Mesothelial cell of epicardium (in vitro differentiated cells): ENCODE measurements at regions not wholly inside any gene's neighbourhood (a gene's known extent, or its start where the extent isn't known, plus 50 kb on each side); places are given as distances from the start of the nearest gene placed in this dataset.

ENCODE experiments used
- DNase-seq, 2 experiments: peaks; one replicate each; pipeline ENCODE4 v3.0.0; 2021; ENCODE audit warnings: low spot score in 2 of 2; ENCODE audit not compliant: unreplicated experiment in 2 of 2
- H3K27ac Mint-ChIP-seq: 2 replicates; pipeline ENCODE4 v1.8.0; 2021; ENCODE audit warnings: mixed read lengths
- H3K27me3 Mint-ChIP-seq: 2 replicates; pipeline ENCODE4 v1.8.0; 2021; ENCODE audit warnings: low read depth, mixed read lengths
- H3K36me3 Mint-ChIP-seq: 2 replicates; pipeline ENCODE4 v1.8.0; 2021; ENCODE audit warnings: mixed read lengths
- H3K4me1 Mint-ChIP-seq: 2 replicates; pipeline ENCODE4 v1.8.0; 2021; ENCODE audit warnings: mixed read lengths
- H3K4me3 Mint-ChIP-seq: 2 replicates; pipeline ENCODE4 v1.8.0; 2021; ENCODE audit warnings: mild to moderate bottlenecking, moderate library complexity, mixed read lengths
- H3K9me3 Mint-ChIP-seq: 2 replicates; pipeline ENCODE4 v1.8.0; 2021; ENCODE audit warnings: mixed read lengths
- CTCF ChIP-seq: fragments of 200-600 bp; sonication (generic); IDR thresholded peaks from one replicate; pipeline ENCODE4 v1.5.0; 2021; ENCODE audit warnings: antibody characterized with exemption; ENCODE audit not compliant: unreplicated experiment

DNA sequence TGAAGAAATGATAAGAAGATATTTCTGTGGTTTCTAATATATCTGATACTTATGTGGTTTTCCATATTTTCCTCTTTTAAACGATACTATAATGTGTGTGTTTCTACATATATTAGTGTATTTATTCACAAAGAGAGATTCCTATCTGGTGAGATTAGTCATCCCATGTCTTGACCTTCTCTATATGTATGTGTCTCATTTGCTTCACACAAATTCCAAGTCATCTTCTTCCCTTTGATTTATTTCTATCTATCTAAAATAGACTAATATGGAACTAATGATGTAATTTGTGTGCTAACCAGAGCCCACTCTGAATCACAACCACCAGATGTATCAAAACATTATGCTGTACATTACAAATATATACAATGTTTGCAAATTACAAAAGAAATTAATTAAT is 154.7 kb upstream of the KCNMB2 start:
- no peak for DNase-seq
- Mint-ChIP-seq H3K9me3 (peaks cover 12% of the 10 kb centered on the region), H3K27ac (peak overlapping the region; percentile 88), H3K36me3 (peaks cover 9% of the 10 kb centered on the region), H3K27me3 (no peaks in the 10 kb centered on the region), H3K4me1 (peaks cover 50% of the 10 kb centered on the region), H3K4me3 (no peak overlapping the region)
- TF ChIP-seq CTCF: no peak

GRCh38 chr3:178381971-178382448 is 154.2 kb upstream of the KCNMB2 start:
- Mint-ChIP-seq H3K9me3 (peaks cover 12% of the 10 kb centered on the region), H3K4me1 (peaks cover 55% of the 10 kb centered on the region)

DNA sequence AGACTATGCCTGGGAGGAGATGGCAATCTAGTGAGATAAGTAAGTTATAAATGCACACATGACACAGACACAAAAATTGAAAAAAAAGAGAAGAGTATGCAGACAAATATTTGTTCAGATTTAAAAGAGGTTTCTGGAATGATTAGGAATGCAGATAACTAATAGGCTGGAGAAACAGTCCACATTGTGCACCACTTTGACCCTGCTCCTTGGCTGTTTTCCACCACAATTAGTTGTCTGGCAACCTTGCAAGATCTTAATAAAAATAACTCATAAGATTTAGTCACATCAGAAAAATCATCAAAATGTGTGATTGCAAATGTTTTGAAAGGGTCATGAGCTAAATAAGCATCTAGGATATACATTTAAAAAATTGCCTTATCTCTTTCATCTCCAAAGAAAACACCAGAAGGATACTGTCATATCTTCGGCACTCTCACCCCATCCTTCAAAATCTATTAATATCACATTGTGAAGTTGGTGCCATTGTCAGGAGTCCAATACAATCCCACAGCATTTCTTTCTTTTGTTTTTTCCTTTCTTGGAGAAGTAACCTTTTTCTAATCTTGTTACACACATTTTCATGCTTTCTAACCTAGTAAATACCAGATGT is 153.7 kb upstream of the KCNMB2 start:
- H3K27ac Mint-ChIP-seq: peak overlapping the region; percentile 75
- no peaks in the 10 kb centered on the region for H3K27me3 Mint-ChIP-seq
- peaks cover 12% of the 10 kb centered on the region for H3K9me3 Mint-ChIP-seq
- H3K4me1 Mint-ChIP-seq: peaks cover 60% of the 10 kb centered on the region
- H3K4me3 Mint-ChIP-seq: no peak overlapping the region
- peaks cover 9% of the 10 kb centered on the region for H3K36me3 Mint-ChIP-seq
- TF ChIP-seq CTCF: no peak
- no peak for DNase-seq

More at GRCh38 chr3:178381971-178382448, 154.2 kb upstream of the KCNMB2 start:
- H3K27ac Mint-ChIP-seq: peak overlapping the region; percentile 75
- no peak for DNase-seq
- TF ChIP-seq CTCF: no peak
- no peaks in the 10 kb centered on the region for H3K27me3 Mint-ChIP-seq
- H3K4me3 Mint-ChIP-seq: no peak overlapping the region
- H3K36me3 Mint-ChIP-seq: peaks cover 9% of the 10 kb centered on the region

- no peak for DNase-seq
- H3K4me3 Mint-ChIP-seq: peak overlapping the region; percentile 19
- H3K36me3 Mint-ChIP-seq: peaks cover under 1% of the 10 kb centered on the region
- peaks cover 3% of the 10 kb centered on the region for H3K9me3 Mint-ChIP-seq
- no peaks in the 10 kb centered on the region for H3K27me3 Mint-ChIP-seq
- H3K4me1 Mint-ChIP-seq: peaks cover 72% of the 10 kb centered on the region
- peak overlapping the region; percentile 81 for H3K27ac Mint-ChIP-seq
- no peak for TF ChIP-seq CTCF
Measured at GRCh38 chr3:178384321-178385230, 151.7 kb upstream of the KCNMB2 start.

DNA sequence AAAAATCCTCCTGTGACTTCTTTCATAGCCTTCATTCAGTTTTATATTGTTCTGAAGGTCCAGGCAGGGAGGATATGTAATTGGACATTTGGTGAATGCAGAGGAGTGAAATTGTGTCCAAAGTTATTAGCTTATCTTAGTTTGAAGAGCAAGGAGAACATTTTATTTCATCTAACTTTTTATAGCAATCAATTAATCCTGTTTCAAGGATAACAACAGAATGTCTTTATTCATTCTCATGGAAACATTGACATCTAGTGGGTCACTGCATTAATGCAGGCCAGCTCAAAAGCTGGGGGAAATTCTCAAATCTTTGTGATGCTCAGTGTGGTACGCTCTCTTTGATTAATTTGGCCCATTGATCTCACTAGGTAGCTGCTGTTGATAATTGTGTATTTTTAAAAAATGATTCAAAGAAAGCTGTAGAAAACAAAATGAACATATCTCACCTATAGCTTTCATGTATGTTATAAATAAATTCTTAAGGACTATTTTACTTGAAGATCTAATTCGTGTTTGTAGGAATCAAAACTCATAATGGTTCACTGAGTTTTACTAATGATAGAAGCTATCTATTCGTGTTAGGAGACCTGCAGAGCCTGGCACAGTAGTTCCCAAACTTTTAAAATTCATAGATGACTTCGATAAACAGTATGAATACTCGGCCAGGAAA is 150.8 kb upstream of the KCNMB2 start:
- Mint-ChIP-seq H3K4me3 (peak overlapping the region; percentile 19), H3K9me3 (no peaks in the 10 kb centered on the region), H3K4me1 (peaks cover 73% of the 10 kb centered on the region)

More for the DNA sequence above, 150.8 kb upstream of the KCNMB2 start:
- Mint-ChIP-seq H3K36me3 (no peaks in the 10 kb centered on the region), H3K27ac (peak overlapping the region; percentile 81), H3K27me3 (no peaks in the 10 kb centered on the region)
- no peak for DNase-seq
- peak; percentile 79 for TF ChIP-seq CTCF
